ENCODE measurements at regions not wholly inside any gene's neighbourhood (a gene's known extent, or its start where the extent isn't known, plus 50 kb on each side); places are given as distances from the start of the nearest gene placed in this dataset.

DNA sequence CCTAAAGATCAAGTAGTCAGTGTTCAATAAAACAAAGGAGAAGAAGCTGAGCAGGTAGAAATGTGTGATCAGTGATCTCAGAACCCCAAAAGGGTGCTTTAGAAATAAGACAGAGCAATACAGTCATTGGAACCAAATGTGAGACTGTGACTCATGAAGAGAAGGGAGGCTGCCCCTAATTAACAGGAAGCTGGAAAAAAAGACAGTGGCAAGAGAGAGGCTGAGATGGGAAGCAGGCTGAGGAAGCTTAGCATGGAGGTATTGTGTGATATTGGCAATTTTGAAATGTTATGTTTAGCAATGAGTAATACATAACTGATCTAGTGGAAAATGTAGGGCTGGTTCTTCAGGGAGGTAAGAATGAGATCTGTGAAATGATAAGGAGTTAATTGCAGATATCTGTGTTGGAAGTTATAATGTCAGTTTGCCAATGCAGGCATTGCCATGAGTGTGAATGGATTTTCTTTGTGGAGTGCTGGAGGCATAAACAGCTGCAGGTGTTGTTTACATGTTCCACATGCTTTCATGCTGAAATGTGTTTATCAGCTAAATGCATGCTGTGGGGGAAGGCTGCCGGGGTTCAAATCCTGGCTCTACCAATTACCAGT, 90.6 kb upstream of the CACNA1E start:
- DNase-seq: no peak

DNA sequence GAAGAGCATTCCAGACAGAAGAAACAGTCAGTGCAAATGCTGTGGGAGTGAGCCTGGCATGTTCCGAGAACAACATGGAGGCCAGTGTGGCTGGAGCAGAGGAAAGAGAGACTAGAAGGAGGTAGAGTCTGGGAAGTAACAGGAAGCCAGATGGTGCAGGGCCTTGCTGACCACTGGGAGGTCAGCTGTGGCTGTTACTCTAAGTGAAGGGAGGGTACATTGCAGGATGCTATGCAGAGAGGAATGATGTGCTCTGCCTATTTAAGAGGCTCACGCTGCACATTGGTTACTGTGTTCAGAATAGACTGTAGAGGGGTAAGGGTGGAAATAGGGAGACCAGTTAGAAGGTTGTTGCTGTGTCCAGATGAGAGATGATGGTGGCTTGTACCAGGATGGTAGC, 88.6 kb upstream of the CACNA1E start:
- DNase-seq: no peak

- no peak for DNase-seq
These were observed 87.1 kb upstream of the CACNA1E start for GRCh38 chr1:181396171-181396670.

- no peak for DNase-seq
These were observed 86.5 kb upstream of the CACNA1E start for GRCh38 chr1:181396811-181397210.

DNA sequence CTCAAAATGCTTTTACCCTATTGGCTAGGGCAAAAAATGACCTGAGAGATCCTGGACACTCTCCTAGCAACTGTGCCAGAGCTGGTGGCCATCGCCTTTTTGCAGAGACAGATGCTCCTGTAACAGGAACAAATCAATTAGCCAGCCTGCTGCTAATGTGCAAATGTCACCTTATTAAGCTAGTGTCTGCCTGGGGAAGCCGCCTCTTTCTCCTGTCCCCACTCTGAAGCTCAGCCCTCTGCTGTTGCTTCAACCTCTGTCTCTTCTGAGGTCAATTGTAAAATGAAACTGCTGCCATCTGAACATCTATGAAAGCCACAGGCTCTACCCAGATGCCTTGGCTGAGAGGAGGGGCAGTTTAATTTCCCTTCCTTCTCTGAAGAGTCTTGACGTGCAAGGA, 85.5 kb upstream of the CACNA1E start:
- no peak for DNase-seq

- DNase-seq: no peak
These were observed 84.8 kb upstream of the CACNA1E start for GRCh38 chr1:181398544-181398943.

DNA sequence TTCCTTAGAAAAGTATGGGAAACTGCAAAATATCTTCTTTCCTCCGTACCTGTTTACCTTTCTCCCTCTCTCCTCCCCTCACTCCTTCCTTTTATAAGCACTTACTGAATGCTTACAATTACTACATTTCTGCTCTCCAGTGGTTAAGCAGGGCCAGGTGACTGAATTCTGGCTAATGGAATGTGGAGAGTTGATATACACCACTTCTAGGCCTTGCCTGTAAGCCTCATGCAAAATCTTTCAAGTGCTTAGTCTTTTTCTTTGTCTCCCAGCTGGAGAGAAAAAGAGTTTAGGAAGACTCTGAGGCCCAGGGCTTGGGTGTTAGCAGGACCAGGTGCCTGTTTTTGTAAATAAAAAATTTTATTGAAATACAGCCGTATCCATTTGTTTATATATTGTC, 77.7 kb upstream of the CACNA1E start:
- no peak for DNase-seq

DNA sequence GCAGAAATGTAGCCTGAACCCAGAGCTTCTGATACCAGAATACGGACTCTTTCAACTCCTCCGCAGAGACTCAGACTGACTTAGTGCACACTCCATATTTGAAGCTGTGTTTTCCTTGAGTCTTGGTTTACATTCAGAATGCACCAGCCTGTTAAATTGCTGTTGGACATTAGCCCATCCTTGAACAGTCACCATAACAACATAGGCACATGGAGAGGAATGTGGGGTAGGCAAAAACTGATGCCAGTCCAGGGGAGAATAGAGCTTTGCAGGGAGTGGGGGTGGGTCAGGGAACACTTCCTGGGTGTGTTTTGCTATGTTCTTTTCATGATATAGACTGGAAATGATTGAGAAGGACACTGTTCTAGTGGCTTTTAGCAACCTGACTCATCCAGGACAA, 76.3 kb upstream of the CACNA1E start:
- no peak for DNase-seq

DNA sequence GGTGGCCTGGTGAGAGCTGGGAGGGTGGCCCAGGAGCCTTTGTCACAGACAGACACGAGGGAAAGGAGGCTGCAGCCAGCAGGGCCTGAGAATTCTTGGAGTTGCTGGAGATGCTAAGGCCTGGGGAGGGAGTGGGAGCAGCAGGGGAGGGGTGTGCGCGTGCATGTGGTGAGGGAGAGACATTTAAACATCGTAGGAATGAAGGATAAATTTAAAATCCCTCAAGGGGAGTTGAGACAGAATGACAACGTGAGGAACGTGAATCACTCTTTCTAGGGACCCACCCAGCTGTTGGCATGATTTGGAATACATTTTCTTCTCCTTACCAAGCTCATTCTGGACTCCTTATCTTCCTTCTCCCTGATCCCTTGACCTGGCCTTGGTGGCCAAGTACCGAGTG, 73.3 kb upstream of the CACNA1E start:
- DNase-seq: no peak

DNA sequence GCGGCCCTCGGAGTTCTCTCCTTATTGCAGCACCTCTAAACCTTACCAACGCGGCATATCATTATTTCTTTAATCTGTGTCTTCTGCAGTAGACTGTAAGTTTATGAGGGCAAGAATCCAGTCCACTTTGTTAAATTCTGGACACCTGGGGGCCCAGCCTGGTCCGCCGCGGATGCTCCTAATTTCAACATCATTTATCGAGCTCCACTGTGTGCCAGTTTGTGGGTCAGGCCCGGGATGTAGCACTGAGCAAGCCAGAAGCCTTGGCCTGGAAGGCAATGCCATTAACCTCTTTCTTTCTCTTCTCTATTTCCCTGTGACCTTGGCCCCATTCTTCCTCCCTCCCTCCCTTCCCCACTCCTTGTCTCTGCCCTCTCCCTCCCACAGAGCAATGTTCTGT, 70.6 kb upstream of the CACNA1E start:
- DNase-seq: no peak

DNA sequence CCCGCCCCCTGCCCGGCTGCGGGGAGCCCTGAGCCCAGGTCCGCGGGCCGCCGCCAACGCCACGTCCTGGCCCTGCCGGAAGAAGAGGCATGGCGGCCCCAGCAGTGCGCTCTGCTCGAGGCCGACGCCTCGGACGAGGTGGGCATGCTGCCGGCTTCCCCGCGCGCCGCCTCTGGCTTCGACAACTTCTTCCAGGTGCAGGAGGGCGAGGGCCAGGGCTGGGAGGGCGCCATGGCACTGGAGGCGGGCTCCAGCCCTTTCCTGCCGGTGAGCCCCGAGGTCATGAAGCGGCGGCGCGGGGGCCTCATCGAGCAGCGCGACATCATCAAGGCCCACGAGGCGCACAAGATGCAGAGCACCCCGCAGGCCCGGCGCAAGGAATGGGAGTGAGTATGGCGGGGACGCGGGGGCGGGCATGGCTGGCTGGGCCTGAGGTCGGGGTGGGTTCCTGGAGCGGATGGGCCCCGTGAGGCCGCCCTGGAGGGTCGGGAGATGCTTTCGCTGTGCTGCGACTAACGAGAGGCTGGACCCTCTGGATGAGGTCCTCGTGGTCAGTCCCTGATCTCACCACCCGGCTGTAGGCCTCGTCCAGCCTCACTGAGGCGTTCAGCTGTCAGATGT, 70.0 kb upstream of the CACNA1E start:
- DNase-seq: no peak

GRCh38 chr1:181413836-181414235, 69.5 kb upstream of the CACNA1E start:
- no peak for DNase-seq

- no peak for DNase-seq
These were observed 67.0 kb upstream of the CACNA1E start for GRCh38 chr1:181416268-181416860.

DNA sequence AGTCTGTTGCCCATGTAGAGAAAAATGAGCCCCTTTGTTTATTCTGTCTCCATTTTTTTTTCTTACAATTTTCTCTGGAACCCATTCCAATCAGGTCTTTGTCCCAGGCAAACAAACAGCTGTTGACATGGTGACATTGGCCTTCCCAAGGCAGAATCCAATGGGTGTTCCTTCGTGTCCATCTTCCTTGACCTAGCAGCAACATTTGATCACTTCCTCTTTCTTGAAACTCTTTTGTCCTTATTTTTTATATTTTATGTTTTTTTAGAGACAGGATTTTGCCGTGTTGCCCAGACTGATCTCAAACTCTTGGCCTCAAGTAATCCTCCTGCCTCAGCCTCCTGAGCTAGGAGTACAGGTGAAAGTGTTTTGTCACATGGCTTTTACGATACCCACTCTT, 65.4 kb upstream of the CACNA1E start:
- no peak for DNase-seq

GRCh38 chr1:181423301-181423918, 59.9 kb upstream of the CACNA1E start:
- peak; percentile 45 to 63 for DNase-seq

- peak; percentile 86 to 94 for DNase-seq
These were observed 58.4 kb upstream of the CACNA1E start for GRCh38 chr1:181424786-181425403.

DNA sequence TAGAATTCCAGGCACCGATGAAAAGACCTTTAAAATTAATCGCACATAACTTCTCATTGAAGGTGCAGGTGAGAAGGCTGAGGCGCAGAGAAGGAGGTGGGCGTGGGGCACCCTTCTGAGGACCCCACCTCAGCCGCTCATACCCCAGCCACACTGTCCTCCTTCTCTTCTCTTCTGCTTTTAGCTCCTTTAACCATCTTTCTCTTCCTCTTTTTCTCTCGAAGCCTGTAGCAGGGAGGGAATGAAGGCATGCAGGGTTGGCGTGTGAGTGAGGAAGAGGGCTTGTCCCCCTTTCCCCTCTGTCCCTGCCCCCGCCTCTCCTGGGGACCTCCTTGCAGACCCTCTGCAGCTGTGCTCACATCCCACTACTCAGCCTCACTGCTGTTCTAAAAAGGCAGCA, 57.8 kb upstream of the CACNA1E start:
- no peak for DNase-seq

DNA sequence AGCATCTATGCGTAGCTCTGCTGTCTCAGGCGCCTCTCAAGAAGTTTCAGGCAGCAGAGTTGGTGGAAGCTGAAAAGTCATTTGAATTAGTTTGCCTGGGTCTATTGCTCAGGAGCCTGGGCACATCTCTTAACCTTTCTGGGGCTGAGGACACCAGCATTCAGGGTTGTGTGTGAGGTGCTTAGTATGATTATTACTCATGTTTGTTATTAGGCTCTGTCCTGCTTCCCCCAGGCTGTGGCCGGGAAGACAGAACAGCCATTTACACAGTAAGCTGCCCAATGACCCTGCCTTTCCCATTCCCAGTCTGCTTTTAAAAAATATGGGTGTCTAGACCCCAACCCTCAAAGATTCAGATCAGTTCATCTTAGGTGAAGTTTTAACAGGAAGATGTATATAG, 53.9 kb upstream of the CACNA1E start:
- no peak for DNase-seq

DNA sequence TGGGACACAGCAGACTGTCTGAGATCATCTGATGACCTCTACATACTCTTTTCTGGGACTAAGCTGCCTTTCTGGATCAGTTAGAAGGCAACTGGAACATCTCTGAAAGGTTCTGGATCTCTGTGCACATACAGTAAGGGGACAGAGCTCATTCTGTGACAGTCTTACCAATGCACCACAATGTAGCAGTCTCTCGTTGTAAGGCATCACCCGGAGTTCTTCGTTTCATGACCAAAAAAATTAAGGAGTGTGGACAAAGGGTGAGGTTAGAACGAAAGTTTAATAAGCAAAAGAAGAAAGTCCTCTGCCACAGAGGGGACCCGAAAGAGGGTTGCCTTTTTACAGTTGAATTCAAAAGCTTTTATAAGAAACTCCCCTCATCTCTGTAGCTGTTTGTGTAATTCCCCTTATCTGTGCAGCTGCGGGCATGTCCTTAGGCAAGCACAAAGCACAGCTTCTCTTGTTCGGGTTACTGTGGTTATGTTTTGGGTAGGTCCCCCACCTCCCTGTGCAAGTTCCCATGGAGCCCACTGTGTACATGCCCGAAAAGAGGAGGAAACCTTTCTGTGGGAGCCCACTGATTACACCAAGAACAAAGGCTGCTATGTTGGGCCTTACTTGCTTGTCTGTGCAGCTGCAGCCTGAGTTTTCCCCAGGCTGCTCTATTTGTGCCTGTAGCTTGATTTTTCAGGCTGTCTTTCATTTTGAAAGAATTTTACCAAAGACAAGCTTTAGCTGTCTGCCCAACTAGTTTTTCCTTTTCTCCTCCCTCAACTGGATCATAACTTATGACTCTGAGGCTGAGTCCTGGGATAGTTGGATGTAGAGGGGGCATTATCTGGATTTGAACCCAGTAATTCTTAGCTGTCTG, 53.1 kb upstream of the CACNA1E start:
- DNase-seq: no peak
